Fibroblast of lung (primary cell): ENCODE measurements at regions not wholly inside any gene's neighbourhood (a gene's known extent, or its start where the extent isn't known, plus 50 kb on each side); places are given as distances from the start of the nearest gene placed in this dataset.
A peak's percentile ranks its signal among the peaks of the same experiment; 100 is the strongest.

Source experiments
- DNase-seq, 2 donors: peaks; one replicate each; pipeline versions ENCODE4 v3.0.0 to v3.0.0-alpha.2; 2010; ENCODE audit warnings: low read depth in 2 of 2
- H2AFZ ChIP-seq: 2 replicates; pipeline ENCODE4 v1.5.1; 2012; ENCODE audit warnings: low read length, control low read depth, inconsistent platforms
- H3K27ac ChIP-seq: 2 replicates; pipeline ENCODE4 v1.5.1; 2011; ENCODE audit warnings: low read length, control low read depth; ENCODE audit not compliant: insufficient read depth
- H3K27me3 ChIP-seq: 2 replicates; pipeline ENCODE4 v1.5.1; 2011; ENCODE audit warnings: mild to moderate bottlenecking, low read length; ENCODE audit not compliant: control insufficient read depth, insufficient read depth
- H3K36me3 ChIP-seq: 2 replicates; pipeline ENCODE4 v1.5.1; 2011; ENCODE audit warnings: low read length; ENCODE audit not compliant: control insufficient read depth, insufficient read depth
- H3K4me1 ChIP-seq: 2 replicates; pipeline ENCODE4 v1.5.1; 2011; ENCODE audit warnings: low read length; ENCODE audit not compliant: control insufficient read depth, insufficient read depth; ENCODE audit errors: extremely low read depth
- H3K4me2 ChIP-seq: 2 replicates; pipeline ENCODE4 v1.5.1; 2011; ENCODE audit warnings: low read length, control low read depth; ENCODE audit not compliant: insufficient read depth; ENCODE audit errors: extremely low read depth
- H3K4me3 ChIP-seq, 4 experiments: fragments of 200-600 bp in 1 of 4; sonication (generic) in 1 of 4; replicated peaks in 1 of 4; 2 replicates each; pipeline ENCODE4 v1.5.1; 2011 to 2016; ENCODE audit warnings: low read length in 4 of 4, low read depth in 3 of 4, mild to moderate bottlenecking in 3 of 4, control low read depth in 2 of 4, inconsistent platforms in 1 of 4, mixed read lengths in 1 of 4; ENCODE audit not compliant: insufficient read depth in 1 of 4; ENCODE audit errors: control extremely low read depth in 1 of 4
- H3K79me2 ChIP-seq: 2 replicates; pipeline ENCODE4 v1.5.1; 2012; ENCODE audit warnings: mild to moderate bottlenecking, low read length, inconsistent platforms; ENCODE audit not compliant: control insufficient read depth, insufficient read depth
- H3K9ac ChIP-seq: 2 replicates; pipeline ENCODE4 v1.5.1; 2011; ENCODE audit warnings: mild to moderate bottlenecking, low read length, control low read depth; ENCODE audit not compliant: insufficient read depth
- H3K9me3 ChIP-seq: 2 replicates; pipeline ENCODE4 v1.5.1; 2012; ENCODE audit warnings: low read depth, low read length; ENCODE audit not compliant: control insufficient read depth, insufficient read depth
- H4K20me1 ChIP-seq: 2 replicates; pipeline ENCODE4 v1.5.1; 2011; ENCODE audit warnings: low read length; ENCODE audit not compliant: control insufficient read depth, insufficient read depth; ENCODE audit errors: extremely low read depth
- CTCF ChIP-seq, 2 donors: IDR thresholded peaks in 1 of 2; conservative IDR thresholded peaks in 1 of 2; 1 replicate in 1 of 2; 2 replicates in 1 of 2; pipeline ENCODE4 v1.5.1; 2011 to 2012; ENCODE audit warnings: low read length in 2 of 2, control low read depth in 1 of 2, inconsistent platforms in 1 of 2, low read depth in 1 of 2, mild to moderate bottlenecking in 1 of 2
- EZH2 ChIP-seq: IDR thresholded peaks from 2 replicates; pipeline ENCODE4 v1.5.1; 2012; ENCODE audit warnings: low read length, control low read depth, mild to moderate bottlenecking; ENCODE audit errors: missing control alignments

- Histone ChIP-seq H3K27me3 (no peaks in the 10 kb centered on the region), H3K36me3 (no peaks in the 10 kb centered on the region), H3K4me2 (no peak overlapping the region), H3K9ac (no peak overlapping the region), H4K20me1 (no peaks in the 10 kb centered on the region), H2AFZ (no peak overlapping the region), H3K79me2 (no peaks in the 10 kb centered on the region), H3K4me1 (no peaks in the 10 kb centered on the region), H3K4me3 (no peak overlapping the region), H3K27ac (no peak overlapping the region), H3K9me3 (no peaks in the 10 kb centered on the region)
- TF ChIP-seq CTCF (conservative IDR thresholded peaks at IDR 0.05 in 1 of 2, IDR thresholded peaks at IDR 0.05 in 1 of 2; ENCODE audit: low read depth in 1 of 2, low read length in 2 of 2) (no peak), EZH2 (no peak)
- DNase-seq: no peak
These were observed 201.2 kb upstream of the PTGFR start for GRCh38 chr1:78289603-78290002.

- H3K36me3 ChIP-seq: no peaks in the 10 kb centered on the region
- no peak overlapping the region for H3K4me3 ChIP-seq
- H3K79me2 ChIP-seq: no peaks in the 10 kb centered on the region
- H3K4me1 ChIP-seq: no peaks in the 10 kb centered on the region
- H3K9ac ChIP-seq: no peak overlapping the region
- H3K4me2 ChIP-seq: no peak overlapping the region
- no peaks in the 10 kb centered on the region for H3K27me3 ChIP-seq
- no peak for TF ChIP-seq EZH2
- no peak for TF ChIP-seq CTCF (conservative IDR thresholded peaks at IDR 0.05 in 1 of 2, IDR thresholded peaks at IDR 0.05 in 1 of 2; ENCODE audit: low read depth in 1 of 2, low read length in 2 of 2)
- DNase-seq: no peak
- H2AFZ ChIP-seq: no peak overlapping the region
- no peaks in the 10 kb centered on the region for H3K9me3 ChIP-seq
- H3K27ac ChIP-seq: no peak overlapping the region
- H4K20me1 ChIP-seq: no peaks in the 10 kb centered on the region
These were observed 199.4 kb upstream of the PTGFR start for GRCh38 chr1:78291418-78291817.

GRCh38 chr1:78291872-78292271 is 198.9 kb upstream of the PTGFR start:
- H2AFZ ChIP-seq: no peak overlapping the region
- H4K20me1 ChIP-seq: no peaks in the 10 kb centered on the region
- no peak for TF ChIP-seq CTCF (conservative IDR thresholded peaks at IDR 0.05 in 1 of 2, IDR thresholded peaks at IDR 0.05 in 1 of 2; ENCODE audit: low read depth in 1 of 2, low read length in 2 of 2)
- no peak for TF ChIP-seq EZH2
- H3K36me3 ChIP-seq: no peaks in the 10 kb centered on the region
- no peaks in the 10 kb centered on the region for H3K79me2 ChIP-seq
- no peaks in the 10 kb centered on the region for H3K9me3 ChIP-seq
- no peak for DNase-seq
- H3K27ac ChIP-seq: peak overlapping the region; percentile 59
- no peak overlapping the region for H3K4me2 ChIP-seq
- H3K9ac ChIP-seq: no peak overlapping the region
- H3K4me3 ChIP-seq: no peak overlapping the region
- no peaks in the 10 kb centered on the region for H3K4me1 ChIP-seq
- no peaks in the 10 kb centered on the region for H3K27me3 ChIP-seq
